HEK293T (cell line): ENCODE measurements at regions not wholly inside any gene's neighbourhood (a gene's known extent, or its start where the extent isn't known, plus 50 kb on each side); places are given as distances from the start of the nearest gene placed in this dataset.

Experiments used
- ARNT ChIP-seq: fragments of 450-650 bp; IDR thresholded peaks from 2 replicates; pipeline ENCODE4 v1.6.1; 2017; ENCODE audit warnings: mild to moderate bottlenecking
- CTBP1 ChIP-seq: fragments of 450-650 bp; IDR thresholded peaks from 2 replicates; pipeline ENCODE4 v1.6.1; 2016; ENCODE audit warnings: borderline replicate concordance
- ELF4 ChIP-seq: fragments of 450-650 bp; IDR thresholded peaks from 2 replicates; pipeline ENCODE4 v1.6.1; 2017; ENCODE audit warnings: antibody characterized with exemption
- FOXM1 ChIP-seq: fragments of 450-650 bp; IDR thresholded peaks from 2 replicates; pipeline ENCODE4 v1.6.1; 2017; ENCODE audit warnings: mild to moderate bottlenecking, borderline replicate concordance
- TARDBP ChIP-seq: fragments of 450-650 bp; IDR thresholded peaks from 2 replicates; pipeline ENCODE4 v1.6.1; 2016

- no peak for TF ChIP-seq FOXM1
- TF ChIP-seq ELF4 = no peak
- no peak for TF ChIP-seq ARNT
- TF ChIP-seq CTBP1 = no peak
- no peak for TF ChIP-seq TARDBP
Measured at GRCh38 chr2:234178330-234179030, 128.0 kb downstream of the SPP2 start.
